Neuron (in vitro differentiated cells): ENCODE measurements at regions not wholly inside any gene's neighbourhood (a gene's known extent, or its start where the extent isn't known, plus 50 kb on each side); places are given as distances from the start of the nearest gene placed in this dataset.

Source experiments
- H2AFZ ChIP-seq: one replicate; pipeline ENCODE4 v1.6.1; 2013; ENCODE audit warnings: low read depth, mild to moderate bottlenecking, inconsistent platforms, low read length, moderate library complexity
- H3K27me3 ChIP-seq: one replicate; pipeline ENCODE4 v1.6.1; 2013; ENCODE audit warnings: low read length; ENCODE audit not compliant: insufficient read depth
- H3K36me3 ChIP-seq: one replicate; pipeline ENCODE4 v1.6.1; 2013; ENCODE audit warnings: low read length; ENCODE audit not compliant: insufficient read depth
- H3K4me1 ChIP-seq: one replicate; pipeline ENCODE4 v1.6.1; 2013; ENCODE audit warnings: low read length; ENCODE audit not compliant: insufficient read depth
- H3K4me3 ChIP-seq: 2 replicates; pipeline ENCODE4 v1.5.1; 2013; ENCODE audit warnings: mild to moderate bottlenecking, low read length, moderate library complexity
- H3K9me3 ChIP-seq: one replicate; pipeline ENCODE4 v1.6.1; 2013; ENCODE audit warnings: low read length

DNA sequence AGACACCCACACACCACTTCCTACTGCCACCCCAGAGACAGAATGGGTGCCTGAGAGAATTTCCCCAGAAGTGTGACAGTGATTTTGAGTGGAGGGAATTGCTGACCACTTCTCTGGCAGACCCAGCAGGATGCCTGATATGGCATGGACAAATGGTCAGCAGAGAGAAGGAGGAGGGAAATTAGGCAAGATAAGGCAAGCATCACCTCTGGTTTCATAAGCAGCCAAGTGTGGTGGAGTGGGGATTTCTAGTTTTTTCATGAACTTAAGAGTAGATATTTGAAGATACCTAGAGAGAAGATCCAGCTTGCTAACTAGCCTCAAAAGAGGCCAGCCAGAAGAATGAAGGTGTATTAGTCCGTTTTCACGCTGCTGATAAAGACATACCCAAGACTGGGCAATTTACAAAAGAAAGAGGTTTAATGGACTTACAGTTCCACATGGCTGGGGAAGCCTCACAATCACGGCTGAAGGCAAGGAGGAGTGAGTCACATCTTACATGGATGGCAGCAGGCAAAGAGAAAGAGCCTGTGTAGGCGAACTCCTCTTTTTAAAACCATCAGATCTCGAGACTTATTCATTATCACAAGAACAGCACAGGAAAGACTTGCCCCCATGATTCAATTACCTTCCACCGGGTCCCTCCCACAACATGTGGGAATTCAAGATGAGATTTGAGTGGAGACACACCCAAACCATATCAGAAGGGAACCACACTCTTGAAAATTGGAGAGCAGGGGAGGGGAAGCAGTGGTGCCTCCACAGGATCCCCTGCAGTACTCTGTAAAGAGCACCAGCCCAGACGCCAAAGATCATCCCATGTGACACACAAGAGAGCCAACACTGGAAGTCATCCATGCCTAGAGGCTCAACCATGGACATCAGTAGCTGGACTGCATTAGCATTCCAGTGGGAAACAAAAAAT, 64.2 kb downstream of the RBM43 start:
- Histone ChIP-seq H3K4me1 (peaks cover 13% of the 10 kb centered on the region), H3K9me3 (no peaks in the 10 kb centered on the region), H2AFZ (no peak overlapping the region), H3K4me3 (no peak overlapping the region), H3K36me3 (no peaks in the 10 kb centered on the region), H3K27me3 (no peaks in the 10 kb centered on the region)

DNA sequence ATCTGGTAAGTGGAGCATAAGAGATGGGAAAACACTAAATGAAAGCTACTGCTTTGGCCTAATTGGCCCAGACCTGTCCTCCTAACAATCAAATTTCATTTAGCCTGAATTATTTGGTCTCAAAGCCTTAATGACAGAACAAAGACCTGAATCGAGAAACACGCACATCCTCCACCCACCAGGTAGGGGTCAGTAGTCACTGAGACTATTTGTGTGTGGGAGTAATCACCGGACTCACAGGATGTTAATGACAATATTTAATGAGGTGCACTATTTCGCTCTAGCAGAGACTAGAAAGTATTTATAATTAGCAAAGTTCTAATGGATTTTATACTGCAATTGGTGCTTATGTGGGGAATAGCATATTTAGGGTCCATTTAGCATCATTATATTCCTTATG, 68.1 kb downstream of the RBM43 start:
- H3K4me3 ChIP-seq = no peak overlapping the region
- peaks cover 6% of the 10 kb centered on the region for H3K4me1 ChIP-seq

DNA sequence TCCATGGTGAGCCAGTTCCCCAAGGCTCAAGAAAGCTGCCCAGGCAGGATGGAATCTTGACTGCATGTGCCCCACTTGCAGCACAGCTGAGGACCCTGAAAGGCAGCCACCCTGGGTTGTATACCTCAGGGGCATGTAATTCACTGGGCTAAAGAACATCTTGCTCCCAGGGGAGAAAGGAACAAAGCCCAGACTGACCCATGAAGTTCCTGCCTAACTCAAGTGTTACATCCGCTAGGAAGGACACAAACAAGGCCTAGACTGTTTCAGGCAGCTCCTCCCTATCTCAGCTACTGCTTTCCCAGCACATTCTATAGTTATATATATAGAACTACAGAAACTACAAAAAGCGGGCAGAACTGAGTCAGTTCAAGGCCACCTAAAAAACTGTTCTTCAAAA, 69.0 kb downstream of the RBM43 start:
- Histone ChIP-seq H3K9me3 (no peaks in the 10 kb centered on the region), H2AFZ (no peak overlapping the region), H3K27me3 (no peaks in the 10 kb centered on the region), H3K4me3 (no peak overlapping the region), H3K36me3 (no peaks in the 10 kb centered on the region), H3K4me1 (peaks cover 6% of the 10 kb centered on the region)

More for the DNA sequence above, 68.1 kb downstream of the RBM43 start:
- H3K36me3 ChIP-seq = no peaks in the 10 kb centered on the region
- no peaks in the 10 kb centered on the region for H3K27me3 ChIP-seq
- no peak overlapping the region for H2AFZ ChIP-seq
- no peaks in the 10 kb centered on the region for H3K9me3 ChIP-seq

DNA sequence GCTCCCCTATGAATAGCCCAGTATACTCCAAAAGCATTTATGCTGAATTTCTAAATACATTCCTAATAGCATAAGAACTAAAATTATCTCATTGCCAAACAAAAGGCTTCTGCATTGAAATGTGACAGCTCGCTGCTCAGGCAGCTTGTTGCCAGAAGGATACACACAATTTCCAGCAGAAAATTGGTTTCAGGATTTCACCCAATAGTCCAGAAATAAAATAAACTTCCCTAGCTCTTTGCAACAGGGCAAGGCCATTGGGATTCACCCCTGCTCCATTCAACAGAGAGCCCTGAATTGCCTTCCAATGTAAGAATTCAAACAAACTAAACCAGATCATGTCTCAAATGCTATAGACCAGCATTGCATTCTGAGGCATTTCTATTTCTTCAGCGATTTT, 70.7 kb downstream of the RBM43 start:
- no peak overlapping the region for H3K4me3 ChIP-seq
- no peaks in the 10 kb centered on the region for H3K9me3 ChIP-seq
- no peaks in the 10 kb centered on the region for H3K36me3 ChIP-seq
- no peaks in the 10 kb centered on the region for H3K27me3 ChIP-seq
- peak overlapping the region; percentile 15 for H2AFZ ChIP-seq
- H3K4me1 ChIP-seq = peaks cover 6% of the 10 kb centered on the region

DNA sequence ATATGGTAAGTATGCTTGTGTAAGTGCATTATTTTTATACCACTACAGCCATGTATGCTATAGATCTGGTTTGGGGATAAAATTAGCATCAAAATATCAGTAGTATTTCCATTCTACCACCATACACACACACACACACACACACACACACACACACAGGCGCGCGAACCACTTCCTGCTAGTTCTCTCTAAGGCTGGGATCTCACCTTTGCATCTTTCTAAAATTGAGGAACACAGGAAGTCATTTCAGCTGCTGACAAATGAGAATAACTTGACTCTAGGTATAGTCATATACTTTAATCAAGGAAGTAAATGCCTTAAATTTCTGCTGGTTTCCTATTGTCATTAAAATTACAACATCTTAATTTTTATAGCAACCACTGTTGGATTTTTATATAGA, 72.5 kb downstream of the RBM43 start:
- no peaks in the 10 kb centered on the region for H3K27me3 ChIP-seq
- H3K36me3 ChIP-seq = no peaks in the 10 kb centered on the region

DNA sequence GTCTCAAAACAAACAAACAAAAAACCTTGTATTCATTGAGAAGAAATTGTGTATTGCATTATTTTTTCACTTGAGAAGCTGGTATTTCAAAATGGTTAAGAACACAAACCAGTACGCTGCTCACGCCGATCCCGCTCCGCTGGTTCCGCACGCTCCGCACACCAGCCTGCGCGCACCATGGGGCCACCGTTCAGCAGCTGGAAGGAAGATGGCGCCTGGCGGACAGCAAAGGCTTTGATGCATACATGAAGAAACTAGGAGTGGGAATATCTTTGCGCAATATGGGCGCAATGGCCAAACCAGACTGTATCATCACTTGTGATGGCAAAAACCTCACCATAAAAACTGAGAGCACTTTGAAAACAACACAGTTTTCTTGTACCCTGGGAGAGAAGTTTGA, 75.7 kb downstream of the RBM43 start:
- Histone ChIP-seq H3K4me1 (peaks cover 8% of the 10 kb centered on the region), H3K4me3 (no peak overlapping the region), H3K9me3 (no peaks in the 10 kb centered on the region), H3K27me3 (no peaks in the 10 kb centered on the region), H3K36me3 (no peaks in the 10 kb centered on the region), H2AFZ (no peak overlapping the region)

More for the DNA sequence above, 72.5 kb downstream of the RBM43 start:
- Histone ChIP-seq H3K9me3 (no peaks in the 10 kb centered on the region), H3K4me1 (peaks cover 6% of the 10 kb centered on the region), H2AFZ (no peak overlapping the region), H3K4me3 (no peak overlapping the region)

DNA sequence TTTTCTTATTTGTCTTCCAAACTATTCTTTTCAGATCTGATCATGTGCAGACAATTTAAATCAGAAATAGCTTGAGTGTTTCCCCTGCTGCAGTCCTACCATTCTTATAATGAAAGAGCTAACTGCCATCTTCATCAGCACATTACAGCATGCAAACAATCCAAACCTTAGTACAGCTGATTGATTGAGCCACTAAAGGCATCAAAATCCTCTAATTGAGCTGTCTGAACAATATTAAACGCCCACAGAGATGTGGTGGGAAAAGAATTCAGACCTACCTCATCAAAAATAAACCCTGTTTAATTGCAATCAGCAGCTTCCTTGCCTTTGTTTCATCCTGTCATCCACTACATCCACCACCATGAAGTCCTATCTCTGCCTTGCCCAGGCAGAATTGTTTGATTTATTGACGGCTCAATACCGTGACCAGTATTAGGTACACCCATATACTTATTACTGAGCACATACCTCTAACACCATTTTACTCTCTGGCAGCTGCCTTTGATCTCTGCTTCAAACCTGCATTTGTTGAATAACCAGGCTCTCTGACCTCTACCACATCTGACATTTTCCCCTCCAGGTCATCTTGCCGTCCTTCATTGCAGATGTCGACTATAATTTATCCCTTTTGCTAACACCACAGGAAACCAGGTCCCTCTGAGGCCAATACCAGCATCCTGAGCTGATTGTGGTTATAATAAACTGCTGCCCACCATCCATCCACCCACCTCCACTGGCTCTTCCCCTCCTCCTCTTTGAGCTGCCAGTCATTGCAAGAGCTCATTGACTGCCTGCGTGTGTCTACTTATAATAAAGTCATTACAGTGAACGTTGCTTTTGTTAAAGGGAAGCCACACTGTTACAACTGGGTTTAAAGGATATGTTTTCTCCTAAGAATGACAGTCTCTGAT, 78.5 kb downstream of the RBM43 start:
- H3K27me3 ChIP-seq = no peaks in the 10 kb centered on the region
- H3K4me3 ChIP-seq = no peak overlapping the region
- H3K4me1 ChIP-seq = peaks cover 8% of the 10 kb centered on the region

DNA sequence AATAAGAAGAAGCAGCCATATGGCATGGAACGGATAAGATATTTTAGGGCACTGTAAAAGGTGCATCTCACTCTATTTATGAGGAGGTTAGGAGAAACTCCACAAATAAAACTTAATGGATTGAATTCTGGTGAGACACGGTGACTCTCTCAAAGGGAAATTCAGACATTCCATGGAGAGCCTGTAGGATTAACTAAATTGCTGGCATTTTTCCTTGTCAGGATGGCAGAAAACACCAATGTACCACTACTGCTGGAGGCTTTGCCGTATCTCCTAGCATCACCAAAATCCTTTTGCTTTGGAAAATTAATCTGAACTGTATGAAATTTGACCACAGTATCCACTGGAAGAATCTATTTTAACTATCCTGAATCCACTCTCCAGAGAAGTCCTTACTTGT, 79.3 kb downstream of the RBM43 start:
- H3K4me3 ChIP-seq = no peak overlapping the region

More for the DNA sequence above, 78.5 kb downstream of the RBM43 start:
- H2AFZ ChIP-seq = no peak overlapping the region
- H3K9me3 ChIP-seq = no peaks in the 10 kb centered on the region
- H3K36me3 ChIP-seq = no peaks in the 10 kb centered on the region

DNA sequence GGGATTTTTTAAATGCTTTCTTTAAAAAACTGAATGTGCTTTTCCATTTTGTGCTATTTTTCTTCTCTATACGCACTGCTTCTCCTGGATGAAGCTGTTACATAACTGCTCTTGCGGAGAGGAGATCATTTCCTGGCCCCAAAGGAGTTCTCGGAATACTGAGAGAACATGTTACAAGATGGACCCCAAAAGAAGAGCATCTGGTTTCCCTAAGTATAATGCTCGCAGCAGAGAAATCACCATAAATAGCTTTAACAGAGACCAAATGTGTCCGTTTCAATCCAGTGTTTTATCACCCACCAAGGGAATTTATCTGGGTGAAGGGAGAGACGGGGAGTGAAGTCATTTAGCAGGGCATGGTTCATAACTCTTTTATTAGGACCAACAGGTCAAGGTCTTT, 80.1 kb downstream of the RBM43 start:
- Histone ChIP-seq H3K4me1 (peaks cover 8% of the 10 kb centered on the region), H3K9me3 (no peaks in the 10 kb centered on the region), H3K27me3 (no peaks in the 10 kb centered on the region), H2AFZ (no peak overlapping the region), H3K36me3 (no peaks in the 10 kb centered on the region), H3K4me3 (no peak overlapping the region)

More for the DNA sequence above, 79.3 kb downstream of the RBM43 start:
- Histone ChIP-seq H3K4me1 (peaks cover 8% of the 10 kb centered on the region), H3K27me3 (no peaks in the 10 kb centered on the region), H3K36me3 (no peaks in the 10 kb centered on the region), H2AFZ (no peak overlapping the region), H3K9me3 (no peaks in the 10 kb centered on the region)

DNA sequence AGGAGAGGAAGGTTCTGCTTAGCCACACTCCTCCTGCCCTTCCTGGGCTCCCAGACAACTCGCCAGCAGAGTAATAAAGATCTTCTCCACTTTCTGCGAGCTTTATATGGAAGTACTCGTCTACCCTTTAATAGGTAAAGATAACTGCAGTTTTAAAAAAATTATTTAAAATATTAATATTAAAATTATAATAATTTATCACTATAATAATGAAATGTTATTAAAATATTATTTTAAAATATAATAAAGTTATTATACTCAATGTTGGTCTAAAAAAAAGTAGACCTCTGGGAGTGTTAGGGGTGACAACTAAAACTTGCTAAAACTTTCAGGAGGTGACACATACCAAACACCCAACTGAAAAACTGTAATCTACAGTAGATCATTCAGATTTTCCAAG, 81.5 kb downstream of the RBM43 start:
- Histone ChIP-seq H3K4me3 (no peak overlapping the region), H3K9me3 (no peaks in the 10 kb centered on the region), H3K36me3 (no peaks in the 10 kb centered on the region), H3K27me3 (no peaks in the 10 kb centered on the region), H2AFZ (no peak overlapping the region), H3K4me1 (peaks cover 8% of the 10 kb centered on the region)

DNA sequence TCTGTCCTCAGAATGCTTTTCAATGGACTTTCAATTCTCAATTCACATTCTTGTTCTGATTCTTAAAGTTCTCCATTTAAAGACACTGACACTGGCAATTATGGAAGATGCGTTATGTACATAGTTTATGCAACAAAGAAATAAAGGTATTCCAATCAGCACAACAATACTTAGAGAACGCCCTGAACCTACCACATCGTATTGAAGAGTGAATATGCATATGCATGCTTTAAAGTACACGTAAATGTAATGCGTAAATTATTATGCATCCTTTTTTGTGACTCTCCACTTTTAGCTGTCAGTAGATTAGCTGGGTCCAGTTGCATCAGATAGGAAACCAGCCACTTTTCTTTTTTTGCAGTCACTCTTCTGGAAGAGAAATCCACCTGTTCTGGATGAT, 83.5 kb downstream of the RBM43 start:
- Histone ChIP-seq H2AFZ (no peak overlapping the region), H3K27me3 (no peaks in the 10 kb centered on the region)

DNA sequence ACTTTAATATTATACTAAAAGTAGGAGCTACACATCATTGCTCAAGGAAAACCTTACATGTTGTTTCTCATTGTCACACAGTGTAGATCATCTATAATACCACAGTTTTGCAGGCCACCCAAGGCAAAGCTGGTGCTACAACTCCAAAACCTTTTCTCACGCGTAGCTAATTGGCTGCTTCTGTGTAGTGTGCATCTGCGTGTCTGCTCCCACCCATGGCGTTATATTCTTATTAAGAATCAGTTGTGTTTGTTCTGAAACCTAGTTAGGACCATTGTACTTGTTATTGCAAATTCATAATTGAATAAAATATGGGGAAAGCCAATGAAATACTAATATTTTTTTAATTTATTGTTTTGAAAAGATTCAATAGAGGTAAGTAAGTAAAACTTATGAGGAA, 83.9 kb downstream of the RBM43 start:
- H3K27me3 ChIP-seq = no peaks in the 10 kb centered on the region
- no peaks in the 10 kb centered on the region for H3K36me3 ChIP-seq
- H3K9me3 ChIP-seq = no peaks in the 10 kb centered on the region
- H2AFZ ChIP-seq = no peak overlapping the region
- no peak overlapping the region for H3K4me3 ChIP-seq
- no peaks in the 10 kb centered on the region for H3K4me1 ChIP-seq

More for the DNA sequence above, 83.5 kb downstream of the RBM43 start:
- Histone ChIP-seq H3K4me1 (no peaks in the 10 kb centered on the region), H3K9me3 (no peaks in the 10 kb centered on the region), H3K4me3 (no peak overlapping the region), H3K36me3 (no peaks in the 10 kb centered on the region)

DNA sequence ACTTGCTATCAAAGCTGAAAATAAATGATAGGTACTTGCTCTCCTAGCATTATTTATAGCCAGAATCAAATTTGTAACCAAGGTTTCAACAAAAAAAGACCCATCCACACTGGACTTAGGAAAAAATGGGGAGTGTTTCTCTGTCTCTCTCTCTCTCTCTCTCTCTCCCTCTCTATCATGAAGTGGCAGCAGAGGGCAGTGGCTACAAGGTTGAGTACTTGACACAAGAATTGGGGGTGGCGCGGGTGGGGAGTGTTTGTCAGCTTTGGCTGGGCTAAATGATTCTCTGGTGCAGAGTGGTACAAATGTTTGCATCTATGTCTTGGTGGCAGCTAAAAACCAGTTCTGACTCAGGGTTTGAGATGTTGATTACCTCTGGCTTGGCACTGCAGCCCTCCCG, 85.0 kb downstream of the RBM43 start:
- Histone ChIP-seq H3K4me1 (no peaks in the 10 kb centered on the region), H3K4me3 (no peak overlapping the region), H3K9me3 (no peaks in the 10 kb centered on the region), H2AFZ (no peak overlapping the region), H3K36me3 (no peaks in the 10 kb centered on the region), H3K27me3 (no peaks in the 10 kb centered on the region)
